Right lobe of liver (tissue), 6 donors: ENCODE measurements at regions not wholly inside any gene's neighbourhood (a gene's known extent, or its start where the extent isn't known, plus 50 kb on each side); places are given as distances from the start of the nearest gene placed in this dataset.

Source experiments
- ATAC-seq, 4 donors: fragments of 200-7000 bp; cut with Tn5 transposase; one replicate each; pipeline ENCODE4 v1.9.1; 2020; ENCODE audit warnings: mild to moderate bottlenecking in 4 of 4, moderate library complexity in 4 of 4
- DNase-seq, 3 donors: peaks; one replicate each; pipeline ENCODE4 v3.0.0-alpha.2; 2020
- H3K27ac ChIP-seq, 3 donors: fragments of 200-600 bp; one replicate each; pipeline ENCODE4 v1.8.0; 2022
- H3K27me3 ChIP-seq, 2 donors: fragments of 200-600 bp; one replicate each; pipeline ENCODE4 v1.8.0; 2022
- H3K36me3 ChIP-seq, 4 donors: fragments of 200-600 bp; sonication (generic) in 1 of 4; one replicate each; pipeline versions ENCODE4 v1.5.1 to v1.8.0; 2017 to 2022; ENCODE audit warnings: control low read depth in 1 of 4
- H3K4me1 ChIP-seq, 4 donors: fragments of 200-600 bp; sonication (generic) in 1 of 4; one replicate each; pipeline versions ENCODE4 v1.5.1 to v1.8.0; 2017 to 2022; ENCODE audit warnings: control low read depth in 1 of 4
- H3K4me3 ChIP-seq, 3 donors: fragments of 200-600 bp; one replicate each; pipeline ENCODE4 v1.8.0; 2022
- H3K9me3 ChIP-seq, 4 donors: fragments of 200-600 bp; sonication (generic) in 1 of 4; one replicate each; pipeline versions ENCODE4 v1.5.1 to v1.8.0; 2017 to 2022; ENCODE audit warnings: control low read depth in 1 of 4
- CTCF ChIP-seq, 4 donors: fragments of 200-600 bp in 3 of 4; fragments of 450-650 bp in 1 of 4; IDR thresholded peaks; one replicate each; pipeline versions ENCODE4 v1.5.1 to v1.8.0; 2016 to 2022; ENCODE audit warnings: antibody characterized with exemption in 4 of 4, mild to moderate bottlenecking in 2 of 4
- POLR2A ChIP-seq: fragments of 450-650 bp; IDR thresholded peaks from one replicate; pipeline ENCODE4 v1.6.1; 2017; ENCODE audit warnings: antibody characterized with exemption, mild to moderate bottlenecking
- WGBS: methylation state at CpG from one replicate; pipeline ENCODE4 v1.1.6; 2018; ENCODE audit warnings: low coverage, low lambda C conversion rate; ENCODE audit not compliant: insufficient coverage; ENCODE audit errors: missing lambda C conversion rate; 5-methylcytosine and 5-hydroxymethylcytosine counted together
- intact Hi-C, 2 donors: fragments of 100-400 bp; cut with DNase I; formaldehyde crosslinking; loops; one replicate each; pipeline versions ENCODE4 v1.11.2 to v1.14.1; 2022
- donor health status: DM: no; HTN: yes; CAD: no.
- donor health status: DM: no; HTN: no; CAD: no.
- donor health status: DM: no; HTN: no; CAD: no.
- donor health status: DM: no; HTN: yes; CAD: no.
- donor health status: DM: no; HTN: yes; CAD: no.

GRCh38 chr13:80973721-80974120 lies 632.8 kb upstream of the SPRY2 start:
- no peak for ATAC-seq
- Histone ChIP-seq H3K4me3 (no peak overlapping the region), H3K4me1 (no peaks in the 10 kb centered on the region), H3K9me3 (no peaks in the 10 kb centered on the region), H3K27ac (no peak overlapping the region), H3K36me3 (no peaks in the 10 kb centered on the region), H3K27me3 (no peaks in the 10 kb centered on the region)
- WGBS = 96% methylated on average over 2 of the region's 2 CpGs
- TF ChIP-seq POLR2A (no peak), CTCF (IDR thresholded peaks at IDR 0.05) (no peak)
- intact Hi-C loops = no loop called here
- DNase-seq = no peak

GRCh38 chr13:80972857-80973478 lies 632.0 kb upstream of the SPRY2 start:
- no peaks in the 10 kb centered on the region for H3K4me1 ChIP-seq
- DNase-seq = no peak

GRCh38 chr13:80965097-80965496 lies 624.2 kb upstream of the SPRY2 start:
- TF ChIP-seq POLR2A (no peak), CTCF (IDR thresholded peaks at IDR 0.05) (no peak)

More at GRCh38 chr13:80972857-80973478, 632.0 kb upstream of the SPRY2 start:
- ATAC-seq = no peak
- no peak overlapping the region for H3K4me3 ChIP-seq
- no peak for TF ChIP-seq CTCF (IDR thresholded peaks at IDR 0.05)
- TF ChIP-seq POLR2A = no peak
- no peak overlapping the region for H3K27ac ChIP-seq
- no peaks in the 10 kb centered on the region for H3K36me3 ChIP-seq
- H3K9me3 ChIP-seq = no peaks in the 10 kb centered on the region
- WGBS = 75% methylated on average over 2 of the region's 2 CpGs
- intact Hi-C loops = no loop called here
- H3K27me3 ChIP-seq = no peaks in the 10 kb centered on the region

GRCh38 chr13:80962855-80963254 lies 621.9 kb upstream of the SPRY2 start:
- intact Hi-C loops = no loop called here
- no peak for ATAC-seq
- DNase-seq = no peak
- Histone ChIP-seq H3K4me1 (no peaks in the 10 kb centered on the region), H3K9me3 (no peaks in the 10 kb centered on the region), H3K36me3 (no peaks in the 10 kb centered on the region), H3K27me3 (no peaks in the 10 kb centered on the region), H3K4me3 (no peak overlapping the region), H3K27ac (no peak overlapping the region)
- 75% methylated on average over 1 of the region's 1 CpG for WGBS
- TF ChIP-seq CTCF (IDR thresholded peaks at IDR 0.05) (no peak), POLR2A (no peak)

More at GRCh38 chr13:80965097-80965496, 624.2 kb upstream of the SPRY2 start:
- no peaks in the 10 kb centered on the region for H3K4me1 ChIP-seq
- intact Hi-C loops = no loop called here
- no peaks in the 10 kb centered on the region for H3K27me3 ChIP-seq
- H3K36me3 ChIP-seq = no peaks in the 10 kb centered on the region
- ATAC-seq (no peak), DNase-seq (no peak)
- no peak overlapping the region for H3K4me3 ChIP-seq
- H3K9me3 ChIP-seq = no peaks in the 10 kb centered on the region
- no peak overlapping the region for H3K27ac ChIP-seq

- Histone ChIP-seq H3K27me3 (no peaks in the 10 kb centered on the region), H3K4me1 (no peaks in the 10 kb centered on the region), H3K27ac (no peak overlapping the region), H3K4me3 (no peak overlapping the region), H3K36me3 (no peaks in the 10 kb centered on the region), H3K9me3 (no peaks in the 10 kb centered on the region)
- intact Hi-C loops = no loop called here
- no peak for DNase-seq
- ATAC-seq = no peak
- no peak for TF ChIP-seq POLR2A
- no peak for TF ChIP-seq CTCF (IDR thresholded peaks at IDR 0.05)
- 78% methylated on average over 7 of the region's 7 CpGs for WGBS
These were observed 621.2 kb upstream of the SPRY2 start for GRCh38 chr13:80962173-80962572.
